Astrocyte of the cerebellum (primary cell): ENCODE measurements at regions not wholly inside any gene's neighbourhood (a gene's known extent, or its start where the extent isn't known, plus 50 kb on each side); places are given as distances from the start of the nearest gene placed in this dataset.

Experiments
- DNase-seq: peaks from one replicate; pipeline ENCODE4 v3.0.0-alpha.2; 2011; ENCODE audit warnings: low read depth
- H3K4me3 ChIP-seq: 2 replicates; pipeline ENCODE4 v1.5.1; 2011; ENCODE audit warnings: mild to moderate bottlenecking, low read depth, low read length, moderate library complexity
- in situ Hi-C: cut with HindIII; loops from 2 replicates; pipeline ENCODE4 v1.10.0; 2017; ENCODE audit warnings: low sequenced_read_pairs
- TF ChIP-seq, protein P1 (sequence below): IDR thresholded peaks from 2 replicates; pipeline ENCODE4 v1.5.1; 2012; ENCODE audit warnings: low read length, low read depth, moderate library complexity, mild to moderate bottlenecking; ENCODE audit errors: missing control alignments

DNA sequence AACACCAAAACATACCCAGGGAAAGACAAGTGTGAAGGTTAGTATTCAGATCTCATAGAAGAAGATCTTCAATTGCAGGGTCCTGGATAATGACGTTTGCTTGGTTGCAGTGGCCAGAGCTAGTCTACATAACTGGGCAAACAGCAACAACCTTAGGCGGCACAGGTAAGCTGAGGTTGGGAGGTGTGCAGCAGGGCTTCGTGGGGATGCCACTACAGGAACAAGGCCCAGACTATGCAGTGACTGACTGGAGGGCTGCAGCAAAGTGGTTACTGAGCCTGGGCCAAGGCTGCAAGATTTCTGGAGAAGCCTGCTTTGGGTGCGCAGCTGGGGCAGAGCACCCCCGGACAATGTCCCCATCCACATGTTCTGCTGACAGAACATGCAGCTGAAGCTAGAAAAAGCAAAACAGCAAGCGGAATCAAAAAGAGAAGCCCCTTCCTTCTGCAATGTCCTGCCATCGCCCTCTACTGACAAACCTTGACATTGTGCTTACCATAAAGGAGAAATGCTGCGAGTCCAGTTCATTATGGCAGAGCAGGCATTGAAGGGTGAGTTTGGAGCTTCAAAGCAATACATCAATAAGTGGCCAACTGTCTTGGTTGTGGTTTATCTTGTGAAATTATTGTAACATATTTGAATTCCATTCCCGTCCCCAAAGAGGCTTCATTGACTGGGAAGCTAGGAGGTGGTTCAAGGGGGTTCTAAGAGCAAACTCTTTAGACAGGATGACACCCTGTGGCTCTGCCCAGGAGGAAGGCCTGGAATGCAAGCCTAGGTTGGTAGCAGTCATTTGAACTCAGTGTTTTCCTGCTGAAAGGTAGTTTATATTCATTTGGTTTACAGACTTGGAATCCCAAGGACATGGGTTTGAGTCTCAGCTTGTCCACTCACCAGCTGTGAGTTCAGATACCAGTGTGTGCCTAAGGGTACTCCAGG lies 217.0 kb downstream of the PDCD6IP start:
- TF ChIP-seq, protein P1, sequence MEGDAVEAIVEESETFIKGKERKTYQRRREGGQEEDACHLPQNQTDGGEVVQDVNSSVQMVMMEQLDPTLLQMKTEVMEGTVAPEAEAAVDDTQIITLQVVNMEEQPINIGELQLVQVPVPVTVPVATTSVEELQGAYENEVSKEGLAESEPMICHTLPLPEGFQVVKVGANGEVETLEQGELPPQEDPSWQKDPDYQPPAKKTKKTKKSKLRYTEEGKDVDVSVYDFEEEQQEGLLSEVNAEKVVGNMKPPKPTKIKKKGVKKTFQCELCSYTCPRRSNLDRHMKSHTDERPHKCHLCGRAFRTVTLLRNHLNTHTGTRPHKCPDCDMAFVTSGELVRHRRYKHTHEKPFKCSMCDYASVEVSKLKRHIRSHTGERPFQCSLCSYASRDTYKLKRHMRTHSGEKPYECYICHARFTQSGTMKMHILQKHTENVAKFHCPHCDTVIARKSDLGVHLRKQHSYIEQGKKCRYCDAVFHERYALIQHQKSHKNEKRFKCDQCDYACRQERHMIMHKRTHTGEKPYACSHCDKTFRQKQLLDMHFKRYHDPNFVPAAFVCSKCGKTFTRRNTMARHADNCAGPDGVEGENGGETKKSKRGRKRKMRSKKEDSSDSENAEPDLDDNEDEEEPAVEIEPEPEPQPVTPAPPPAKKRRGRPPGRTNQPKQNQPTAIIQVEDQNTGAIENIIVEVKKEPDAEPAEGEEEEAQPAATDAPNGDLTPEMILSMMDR, result peak; percentile 30
- in situ Hi-C loops, result no loop called here
- no peak for DNase-seq
- H3K4me3 ChIP-seq, result no peak overlapping the region

DNA sequence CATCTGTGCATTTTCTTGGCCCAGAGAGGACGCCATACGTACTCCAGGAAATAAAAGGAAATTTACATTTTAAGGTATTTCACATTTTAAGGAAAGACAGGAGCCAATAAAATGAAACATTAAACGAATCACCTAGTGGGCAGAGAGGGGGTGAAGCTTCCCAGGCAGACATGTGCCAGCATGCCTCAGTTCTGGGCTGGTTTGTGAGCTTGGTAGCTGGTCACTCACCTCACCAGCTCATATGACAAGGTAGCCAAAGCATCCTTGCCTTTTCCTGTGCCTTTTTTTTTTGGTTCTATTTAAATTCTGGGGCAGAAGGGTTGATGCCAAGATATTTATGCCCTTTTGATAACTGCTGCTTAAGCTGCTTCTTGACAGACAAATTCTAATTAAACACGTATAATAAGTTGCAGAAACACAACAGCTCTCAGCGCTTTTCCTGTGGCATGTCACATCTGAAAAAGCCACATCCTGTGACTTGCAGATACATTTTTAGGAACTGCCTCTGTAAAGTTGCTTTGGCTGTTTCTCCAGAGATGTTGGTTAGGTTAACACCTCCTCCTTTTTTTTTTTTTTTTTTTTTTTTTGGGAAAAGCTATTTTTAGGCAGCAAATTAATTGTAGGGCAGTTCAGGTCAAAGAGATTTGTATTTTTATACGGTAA lies 218.6 kb downstream of the PDCD6IP start:
- in situ Hi-C loops, result no loop called here
- TF ChIP-seq, protein P1, result no peak

DNA sequence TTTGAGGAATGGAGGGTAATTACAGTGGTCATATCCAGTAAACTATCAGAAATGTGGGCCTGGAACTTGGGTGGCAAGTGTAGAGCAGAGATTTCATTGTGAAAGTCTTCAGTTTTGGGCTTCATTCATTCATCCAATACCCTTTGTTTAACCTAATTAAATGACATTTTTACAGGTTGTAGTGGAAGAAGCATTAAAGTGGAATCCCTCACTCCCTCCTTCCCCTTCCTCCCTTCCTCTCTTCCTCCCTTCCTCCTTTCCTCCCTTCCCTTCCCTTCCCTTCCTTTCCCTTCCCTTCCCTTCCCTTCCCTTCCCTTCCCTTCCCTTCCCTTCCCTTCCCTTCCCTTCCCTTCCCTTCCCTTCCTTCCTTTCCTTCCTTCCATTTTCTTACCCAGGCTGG lies 219.3 kb downstream of the PDCD6IP start:
- no peak overlapping the region for H3K4me3 ChIP-seq
- no peak for DNase-seq
- TF ChIP-seq, protein P1, result no peak
- in situ Hi-C loops, result no loop called here

More for the DNA sequence above, 218.6 kb downstream of the PDCD6IP start:
- H3K4me3 ChIP-seq, result no peak overlapping the region
- DNase-seq, result no peak

DNA sequence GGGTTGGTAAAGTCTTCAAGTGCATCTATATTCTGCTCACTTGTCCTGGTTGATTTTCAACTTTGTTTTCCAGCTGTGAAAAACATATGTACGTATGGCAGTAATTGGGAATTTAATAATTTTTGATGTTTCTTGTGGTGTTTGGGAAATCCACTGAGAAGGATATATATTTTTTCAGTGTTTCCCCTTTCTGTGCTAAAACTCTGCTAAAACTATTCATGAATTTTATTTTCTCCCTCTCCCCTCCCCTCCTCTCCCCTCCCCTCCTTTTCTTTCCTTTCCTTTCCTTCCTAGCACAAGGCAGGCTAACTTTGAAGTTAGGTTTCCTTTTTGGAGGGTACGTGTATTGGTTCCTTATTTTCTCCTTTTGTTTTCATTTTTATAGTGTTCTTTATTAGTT lies 220.7 kb downstream of the PDCD6IP start:
- TF ChIP-seq, protein P1, result no peak
- H3K4me3 ChIP-seq, result no peak overlapping the region
- no peak for DNase-seq
- in situ Hi-C loops, result no loop called here

DNA sequence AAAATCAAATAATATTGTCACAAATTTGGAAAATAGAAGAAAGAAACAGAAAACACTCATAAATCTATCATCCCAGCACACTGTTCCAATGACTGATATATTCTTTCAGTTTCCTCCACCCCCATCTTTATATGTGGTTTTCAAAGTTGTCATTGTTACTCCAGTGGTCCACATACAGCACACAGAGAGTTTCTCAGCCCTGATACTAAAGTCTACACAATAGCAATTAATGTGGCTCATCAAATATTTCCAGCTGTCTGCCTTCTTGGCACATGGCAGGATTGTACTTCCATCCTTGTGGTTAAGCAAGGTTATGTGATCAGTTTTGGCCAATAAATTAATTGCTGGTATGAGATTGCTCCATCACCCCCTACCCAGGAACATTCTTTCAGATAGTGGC lies 221.7 kb downstream of the PDCD6IP start:
- TF ChIP-seq, protein P1, result no peak
- no peak overlapping the region for H3K4me3 ChIP-seq
- no peak for DNase-seq
- in situ Hi-C loops, result no loop called here

DNA sequence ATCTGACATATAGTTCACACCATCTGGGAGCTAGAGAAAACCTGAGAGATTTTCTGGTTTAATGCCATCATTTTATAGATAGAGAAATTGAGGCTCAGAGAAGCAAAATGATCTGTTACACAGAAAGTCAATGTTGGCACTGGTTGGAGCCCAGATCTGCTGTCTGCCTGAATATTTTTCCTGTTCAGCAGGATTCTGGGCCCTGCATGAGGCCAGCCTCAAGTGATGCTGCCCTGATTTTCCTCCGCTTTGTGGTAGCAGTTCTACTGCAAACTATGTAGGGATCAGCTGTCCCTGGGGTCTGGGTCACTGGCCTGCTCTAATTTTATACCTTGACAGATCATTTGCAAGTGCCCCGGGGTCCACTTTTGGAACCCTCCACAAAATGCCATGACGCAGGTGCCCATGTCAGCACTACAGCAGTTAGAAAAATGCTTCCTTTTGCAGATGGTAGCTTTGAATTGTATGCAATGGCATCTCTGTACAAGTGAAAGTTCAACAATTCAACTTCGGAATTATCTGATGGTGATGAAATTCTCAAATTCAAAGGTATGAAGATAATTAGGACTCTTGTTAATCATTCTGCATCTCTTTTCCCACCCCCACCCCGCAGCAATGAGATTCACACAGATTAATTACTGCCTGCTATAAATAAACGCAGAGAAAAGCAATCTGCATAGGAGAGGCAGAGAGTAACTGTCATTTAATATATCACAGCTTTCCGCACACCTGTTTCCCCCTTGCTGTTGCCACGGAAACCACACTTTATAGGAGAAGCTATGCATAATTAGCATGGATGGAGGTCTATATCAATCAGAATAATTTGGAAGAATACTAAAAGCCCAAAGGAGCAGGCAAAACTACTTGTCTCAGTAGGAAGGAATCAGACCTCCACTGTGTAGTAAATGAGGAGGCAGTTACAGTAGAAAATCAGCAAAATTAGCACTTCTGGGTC lies 222.6 kb downstream of the PDCD6IP start:
- TF ChIP-seq, protein P1, result no peak
- no peak for DNase-seq
- H3K4me3 ChIP-seq, result no peak overlapping the region
- in situ Hi-C loops, result no loop called here
